Mesothelial cell of epicardium (in vitro differentiated cells): ENCODE measurements at regions not wholly inside any gene's neighbourhood (a gene's known extent, or its start where the extent isn't known, plus 50 kb on each side); places are given as distances from the start of the nearest gene placed in this dataset.

Experiments used
- DNase-seq, 2 experiments: peaks; one replicate each; pipeline ENCODE4 v3.0.0; 2021; ENCODE audit warnings: low spot score in 2 of 2; ENCODE audit not compliant: unreplicated experiment in 2 of 2
- H3K27ac Mint-ChIP-seq: 2 replicates; pipeline ENCODE4 v1.8.0; 2021; ENCODE audit warnings: mixed read lengths
- H3K27me3 Mint-ChIP-seq: 2 replicates; pipeline ENCODE4 v1.8.0; 2021; ENCODE audit warnings: low read depth, mixed read lengths
- H3K36me3 Mint-ChIP-seq: 2 replicates; pipeline ENCODE4 v1.8.0; 2021; ENCODE audit warnings: mixed read lengths
- H3K4me1 Mint-ChIP-seq: 2 replicates; pipeline ENCODE4 v1.8.0; 2021; ENCODE audit warnings: mixed read lengths
- H3K4me3 Mint-ChIP-seq: 2 replicates; pipeline ENCODE4 v1.8.0; 2021; ENCODE audit warnings: mild to moderate bottlenecking, moderate library complexity, mixed read lengths
- H3K9me3 Mint-ChIP-seq: 2 replicates; pipeline ENCODE4 v1.8.0; 2021; ENCODE audit warnings: mixed read lengths
- CTCF ChIP-seq: fragments of 200-600 bp; sonication (generic); IDR thresholded peaks from one replicate; pipeline ENCODE4 v1.5.0; 2021; ENCODE audit warnings: antibody characterized with exemption; ENCODE audit not compliant: unreplicated experiment

GRCh38 chr1:38781872-38782617 lies 77.5 kb downstream of the RRAGC start:
- H3K4me3 Mint-ChIP-seq, result no peak overlapping the region
- no peak for TF ChIP-seq CTCF
- DNase-seq, result no peak
- peaks cover 98% of the 10 kb centered on the region for H3K27me3 Mint-ChIP-seq
- H3K9me3 Mint-ChIP-seq, result no peaks in the 10 kb centered on the region
- H3K36me3 Mint-ChIP-seq, result no peaks in the 10 kb centered on the region
- H3K27ac Mint-ChIP-seq, result no peak overlapping the region
- H3K4me1 Mint-ChIP-seq, result no peaks in the 10 kb centered on the region

DNA sequence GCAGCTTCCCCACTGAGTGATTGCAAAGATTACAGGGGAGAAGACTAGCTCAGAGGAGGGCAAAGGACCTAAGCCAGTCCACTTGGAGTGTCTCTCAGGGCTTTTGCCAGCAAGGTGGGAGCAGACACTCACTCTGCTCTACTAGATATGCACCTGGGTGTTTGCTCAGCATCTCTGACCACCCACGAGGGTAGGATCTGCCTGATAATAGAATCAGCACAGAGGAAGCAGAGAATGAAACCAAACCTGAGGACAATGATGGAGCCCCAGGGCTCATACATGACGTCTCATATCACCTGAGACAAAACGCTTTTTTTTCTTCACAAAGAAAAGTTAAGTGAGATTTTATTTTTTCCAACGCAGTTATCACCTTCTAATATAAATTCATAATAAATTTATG lies 79.4 kb downstream of the RRAGC start:
- TF ChIP-seq CTCF, result no peak
- H3K4me3 Mint-ChIP-seq, result no peak overlapping the region
- H3K9me3 Mint-ChIP-seq, result no peaks in the 10 kb centered on the region
- no peaks in the 10 kb centered on the region for H3K36me3 Mint-ChIP-seq
- no peak for DNase-seq
- no peak overlapping the region for H3K27ac Mint-ChIP-seq
- H3K27me3 Mint-ChIP-seq, result peaks cover 100% of the 10 kb centered on the region
- no peaks in the 10 kb centered on the region for H3K4me1 Mint-ChIP-seq

DNA sequence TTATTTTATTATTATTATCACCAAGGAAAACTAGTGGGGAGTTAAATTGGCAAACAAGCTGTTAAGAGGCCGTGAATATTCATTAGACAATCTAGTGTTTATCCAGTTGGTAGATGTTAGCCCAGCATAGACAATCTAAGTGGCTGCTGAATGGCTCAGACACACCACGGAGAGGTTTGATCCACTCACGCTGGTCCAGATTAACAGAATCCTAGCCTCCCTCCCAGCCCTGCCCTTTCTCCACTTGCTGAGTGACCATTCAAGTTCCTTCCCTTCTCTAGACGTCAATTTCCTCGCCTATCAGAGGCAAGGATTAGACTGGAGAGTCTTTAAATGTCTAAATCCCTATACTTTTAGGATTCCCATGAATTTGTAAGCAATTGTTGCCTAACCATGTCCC lies 80.1 kb downstream of the RRAGC start:
- Mint-ChIP-seq H3K36me3 (no peaks in the 10 kb centered on the region), H3K4me1 (no peaks in the 10 kb centered on the region), H3K9me3 (no peaks in the 10 kb centered on the region), H3K27me3 (peaks cover 95% of the 10 kb centered on the region), H3K27ac (no peak overlapping the region), H3K4me3 (no peak overlapping the region)
- no peak for DNase-seq
- no peak for TF ChIP-seq CTCF

DNA sequence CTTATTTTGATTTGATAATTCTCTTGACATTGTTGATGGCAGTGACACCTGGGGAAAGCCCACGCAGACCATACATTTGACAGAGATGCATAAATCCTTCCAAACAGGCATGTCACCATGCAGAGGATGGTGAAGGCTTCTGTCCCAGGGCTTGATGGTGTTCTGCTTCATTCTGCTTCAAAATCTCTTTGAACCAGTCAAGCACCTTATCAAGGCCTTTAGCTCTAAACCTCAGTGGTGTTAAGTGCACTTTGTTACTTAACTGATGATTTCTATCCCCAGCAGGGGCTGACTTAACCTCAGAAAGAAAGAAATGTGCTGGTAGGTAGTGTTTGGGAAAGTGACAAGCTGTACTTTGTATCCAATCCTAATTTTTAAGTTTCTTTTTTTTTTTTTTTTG lies 81.1 kb downstream of the RRAGC start:
- Mint-ChIP-seq H3K9me3 (no peaks in the 10 kb centered on the region), H3K4me3 (no peak overlapping the region), H3K27me3 (peaks cover 90% of the 10 kb centered on the region), H3K4me1 (no peaks in the 10 kb centered on the region), H3K27ac (no peak overlapping the region), H3K36me3 (no peaks in the 10 kb centered on the region)
- no peak for DNase-seq
- no peak for TF ChIP-seq CTCF

DNA sequence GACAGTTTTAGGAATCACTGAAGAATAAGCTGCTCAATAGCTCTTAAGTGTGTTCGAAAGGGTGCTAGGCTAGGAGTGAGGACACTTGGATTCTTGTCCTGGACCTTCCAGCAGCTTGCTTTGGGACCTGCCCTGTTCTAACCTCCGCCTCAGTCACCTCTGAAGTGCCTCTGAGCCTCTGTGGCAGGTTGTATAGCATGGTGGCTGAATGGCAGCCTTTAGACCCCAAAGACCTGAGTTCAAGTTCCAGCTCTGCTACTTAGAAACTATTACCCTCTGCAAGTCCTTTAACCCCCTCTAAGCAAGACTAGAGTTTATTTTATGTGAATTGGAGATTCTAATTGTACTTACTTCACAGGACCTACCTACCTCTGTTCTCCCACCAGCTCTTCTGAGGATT lies 81.5 kb downstream of the RRAGC start:
- Mint-ChIP-seq H3K4me1 (no peaks in the 10 kb centered on the region), H3K36me3 (no peaks in the 10 kb centered on the region), H3K4me3 (no peak overlapping the region), H3K27me3 (peaks cover 90% of the 10 kb centered on the region), H3K9me3 (no peaks in the 10 kb centered on the region), H3K27ac (no peak overlapping the region)
- no peak for TF ChIP-seq CTCF
- no peak for DNase-seq

- Mint-ChIP-seq H3K27ac (no peak overlapping the region), H3K4me3 (no peak overlapping the region), H3K9me3 (no peaks in the 10 kb centered on the region), H3K27me3 (peaks cover 89% of the 10 kb centered on the region), H3K4me1 (no peaks in the 10 kb centered on the region), H3K36me3 (no peaks in the 10 kb centered on the region)
- no peak for TF ChIP-seq CTCF
- no peak for DNase-seq
Measured at GRCh38 chr1:38777464-38777957, 82.1 kb downstream of the RRAGC start.
